ENCODE measurements at regions not wholly inside any gene's neighbourhood (a gene's known extent, or its start where the extent isn't known, plus 50 kb on each side); places are given as distances from the start of the nearest gene placed in this dataset.

DNA sequence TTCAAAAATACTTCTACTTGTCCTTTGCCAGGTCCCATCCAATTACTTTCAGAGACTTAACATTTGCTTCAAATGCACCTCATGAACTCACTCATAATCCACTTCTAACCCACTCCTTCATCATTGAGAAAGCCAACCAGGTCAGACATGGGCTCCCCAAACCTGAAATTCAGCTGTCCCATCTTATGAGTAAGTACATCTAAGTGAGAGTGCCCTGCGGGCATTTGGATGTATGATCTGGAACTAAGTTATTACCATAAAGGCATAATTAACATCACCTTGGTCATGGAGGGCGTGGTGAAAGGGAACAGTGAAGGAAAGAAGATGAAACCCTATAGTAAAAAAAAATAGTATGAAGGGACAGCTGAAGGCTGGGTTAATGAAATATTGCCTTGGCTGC, 896.8 kb downstream of the C6orf118 start:
- Histone ChIP-seq H3K36me3 (no peaks in the 10 kb centered on the region), H3K27ac (no peak overlapping the region), H3K4me3 (no peak overlapping the region), H3K9me3 (no peaks in the 10 kb centered on the region), H3K4me1 (no peaks in the 10 kb centered on the region), H3K27me3 (no peaks in the 10 kb centered on the region)
- intact Hi-C loops (cut with DNase I): no loop called here
- TF ChIP-seq POLR2A (IDR thresholded peaks at IDR 0.05) (no peak), CTCF (IDR thresholded peaks at IDR 0.05) (no peak)
- 42% methylated on average over 2 of the region's 2 CpGs for WGBS (ENCODE audit: insufficient coverage, low coverage, low lambda C conversion rate, missing lambda C conversion rate)
- ATAC-seq (no peak), DNase-seq (no peak)

DNA sequence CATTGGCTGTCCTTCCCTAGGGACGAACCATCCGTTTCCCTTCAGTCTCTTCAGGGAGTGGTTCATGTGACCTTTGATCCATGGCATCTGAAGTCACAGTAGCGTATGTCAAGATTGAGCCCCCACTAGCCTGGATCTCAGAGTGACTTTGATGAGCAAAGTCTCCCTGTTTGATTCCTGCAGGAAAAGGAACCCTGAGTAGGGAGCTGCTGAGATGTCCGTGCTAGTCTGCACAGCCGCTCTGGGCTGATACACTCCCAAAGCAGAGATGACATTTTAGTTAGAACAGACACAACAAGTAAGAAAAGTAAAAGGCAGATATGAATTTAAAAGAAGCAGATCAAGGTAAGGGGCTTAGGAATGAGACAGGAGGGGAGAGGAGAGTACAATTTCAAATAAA, 899.4 kb downstream of the C6orf118 start:
- ATAC-seq (no peak), DNase-seq (no peak)
- TF ChIP-seq CTCF (IDR thresholded peaks at IDR 0.05) (no peak), POLR2A (IDR thresholded peaks at IDR 0.05) (no peak)
- Histone ChIP-seq H3K27me3 (no peaks in the 10 kb centered on the region), H3K36me3 (no peaks in the 10 kb centered on the region), H3K4me3 (no peak overlapping the region), H3K4me1 (no peaks in the 10 kb centered on the region), H3K27ac (no peak overlapping the region), H3K9me3 (no peaks in the 10 kb centered on the region)
- 81% methylated on average over 3 of the region's 5 CpGs for WGBS (ENCODE audit: insufficient coverage, low coverage, low lambda C conversion rate, missing lambda C conversion rate)
- intact Hi-C loops (cut with DNase I): no loop called here

DNA sequence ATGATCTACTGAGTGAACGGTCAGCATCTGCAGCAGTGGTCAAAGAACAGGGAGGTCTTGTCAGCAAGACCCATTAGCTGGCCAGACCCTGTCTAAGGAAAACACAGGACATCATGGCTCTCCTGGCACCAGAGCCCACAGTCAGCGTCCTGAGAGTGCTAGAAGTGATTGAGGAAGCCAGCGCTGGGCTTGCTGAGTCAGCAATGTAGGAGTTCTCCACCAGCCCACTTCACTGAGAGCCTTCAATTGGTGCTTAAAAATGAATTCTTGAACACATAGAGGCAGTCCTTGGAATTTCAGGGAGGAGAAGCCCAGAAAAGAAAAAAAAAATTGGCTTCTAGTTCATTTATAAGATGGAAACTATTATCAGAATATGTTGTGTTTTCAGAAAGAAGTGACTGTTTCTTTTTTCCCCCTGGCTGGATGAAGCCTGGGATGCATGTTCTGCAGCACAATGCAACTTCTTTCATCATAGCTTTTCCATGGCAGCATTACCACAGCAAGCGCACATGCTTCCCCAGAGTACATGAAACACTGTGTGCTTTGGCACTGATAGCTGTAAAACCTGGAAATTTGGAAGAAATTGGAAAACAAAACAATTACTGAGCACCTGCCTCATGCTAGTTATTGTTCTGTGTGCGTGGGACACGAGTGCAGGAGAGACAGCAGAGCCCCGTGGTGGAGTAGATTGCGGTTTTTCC, 899.9 kb downstream of the C6orf118 start:
- TF ChIP-seq CTCF (IDR thresholded peaks at IDR 0.05) (no peak), POLR2A (IDR thresholded peaks at IDR 0.05) (no peak)
- Histone ChIP-seq H3K27me3 (no peaks in the 10 kb centered on the region), H3K9me3 (no peaks in the 10 kb centered on the region), H3K4me1 (no peaks in the 10 kb centered on the region), H3K36me3 (no peaks in the 10 kb centered on the region), H3K4me3 (no peak overlapping the region), H3K27ac (no peak overlapping the region)
- DNase-seq: no peak
- 53% methylated on average over 7 of the region's 8 CpGs for WGBS (ENCODE audit: insufficient coverage, low coverage, low lambda C conversion rate, missing lambda C conversion rate)
- no peak for ATAC-seq
- intact Hi-C loops (cut with DNase I): no loop called here

DNA sequence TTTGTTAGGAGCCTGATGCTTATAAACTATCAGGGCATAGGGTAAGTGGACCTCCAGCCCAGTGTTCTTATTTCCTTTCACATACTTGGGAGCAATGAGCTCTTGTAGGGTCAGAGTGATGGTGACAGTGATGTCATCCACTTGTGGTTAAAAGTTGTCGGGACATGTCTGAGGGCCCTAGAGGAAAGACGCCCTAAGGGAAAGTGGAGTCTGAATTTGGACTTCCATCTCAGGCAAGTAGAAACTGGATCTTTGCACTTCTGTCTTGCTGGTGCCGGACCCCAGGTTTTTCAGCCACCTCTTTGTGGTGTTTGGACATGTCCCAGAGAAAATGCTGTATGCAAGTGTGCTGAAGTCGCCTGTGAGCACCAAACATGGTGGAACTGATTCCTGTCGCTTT, 900.5 kb downstream of the C6orf118 start:
- Histone ChIP-seq H3K27me3 (no peaks in the 10 kb centered on the region), H3K4me1 (no peaks in the 10 kb centered on the region), H3K4me3 (no peak overlapping the region), H3K27ac (no peak overlapping the region), H3K9me3 (no peaks in the 10 kb centered on the region), H3K36me3 (no peaks in the 10 kb centered on the region)
- DNase-seq: no peak
- WGBS (ENCODE audit: insufficient coverage, low coverage, low lambda C conversion rate, missing lambda C conversion rate): 43% methylated on average over 3 of the region's 5 CpGs
- intact Hi-C loops (cut with DNase I): no loop called here
- ATAC-seq: no peak
- TF ChIP-seq POLR2A (IDR thresholded peaks at IDR 0.05) (no peak), CTCF (IDR thresholded peaks at IDR 0.05) (no peak)
